Mucosa of descending colon (tissue), 3 donors: ENCODE measurements at regions not wholly inside any gene's neighbourhood (a gene's known extent, or its start where the extent isn't known, plus 50 kb on each side); places are given as distances from the start of the nearest gene placed in this dataset.
A peak's percentile ranks its signal among the peaks of the same experiment; 100 is the strongest.

Experiments used
- ATAC-seq: fragments of 200-7000 bp; cut with Tn5 transposase; one replicate; pipeline ENCODE4 v1.9.1; 2020; ENCODE audit warnings: mild to moderate bottlenecking, moderate library complexity
- DNase-seq, 3 donors: peaks; one replicate each; pipeline ENCODE4 v3.0.0-alpha.2; 2020
- H3K36me3 ChIP-seq: fragments of 200-600 bp; one replicate; pipeline ENCODE4 v1.8.0; 2021; ENCODE audit warnings: low read depth, mild to moderate bottlenecking
- H3K4me1 ChIP-seq: fragments of 200-600 bp; one replicate; pipeline ENCODE4 v1.8.0; 2021; ENCODE audit warnings: low read depth, mild to moderate bottlenecking
- H3K4me3 ChIP-seq: fragments of 200-600 bp; one replicate; pipeline ENCODE4 v1.8.0; 2021; ENCODE audit warnings: mild to moderate bottlenecking
- H3K9me3 ChIP-seq: fragments of 200-600 bp; one replicate; pipeline ENCODE4 v1.8.0; 2021; ENCODE audit warnings: mild to moderate bottlenecking
- intact Hi-C, 2 donors: fragments of 100-400 bp; cut with DNase I in 1 of 2; cut with micrococcal nuclease in 1 of 2; formaldehyde crosslinking; loops; one replicate each; pipeline versions ENCODE4 v1.11.0 to v1.11.1; 2022; cut with DNase I, micrococcal nuclease
- TF ChIP-seq, protein P1 (sequence below): fragments of 200-600 bp; IDR thresholded peaks from one replicate; pipeline ENCODE4 v1.8.0; 2022; ENCODE audit warnings: antibody characterized with exemption, mild to moderate bottlenecking
- donor health status: DM: no; HTN: no; CAD: no; lungs with moderate emphysema.
- donor health status: DM: no; HTN: no; CAD: no.
- donor health status: DM: no; HTN: yes; CAD: no.

DNA sequence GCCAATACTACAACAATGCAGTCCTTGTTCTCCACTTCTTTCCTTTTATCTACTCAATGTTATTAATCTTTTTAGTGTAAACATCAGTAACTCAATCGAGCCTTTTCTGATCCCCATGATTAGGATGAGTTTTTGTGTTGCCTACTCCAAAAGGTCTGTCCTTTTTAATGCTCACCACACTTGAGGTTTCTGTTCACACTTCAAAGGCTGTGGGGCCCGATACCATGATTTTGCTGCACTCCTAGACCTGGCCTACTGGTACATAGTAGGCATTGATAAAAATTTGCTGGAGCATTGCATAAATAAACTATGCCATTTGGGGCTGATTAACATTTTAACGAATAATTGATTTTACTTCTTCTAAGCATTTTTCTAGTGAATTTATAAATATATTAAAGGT, 125.4 kb upstream of the KLF12 start:
- ATAC-seq (no peak), DNase-seq (no peak)
- peaks cover 5% of the 10 kb centered on the region for H3K9me3 ChIP-seq
- H3K4me3 ChIP-seq: no peak overlapping the region
- no peaks in the 10 kb centered on the region for H3K4me1 ChIP-seq
- TF ChIP-seq, protein P1, sequence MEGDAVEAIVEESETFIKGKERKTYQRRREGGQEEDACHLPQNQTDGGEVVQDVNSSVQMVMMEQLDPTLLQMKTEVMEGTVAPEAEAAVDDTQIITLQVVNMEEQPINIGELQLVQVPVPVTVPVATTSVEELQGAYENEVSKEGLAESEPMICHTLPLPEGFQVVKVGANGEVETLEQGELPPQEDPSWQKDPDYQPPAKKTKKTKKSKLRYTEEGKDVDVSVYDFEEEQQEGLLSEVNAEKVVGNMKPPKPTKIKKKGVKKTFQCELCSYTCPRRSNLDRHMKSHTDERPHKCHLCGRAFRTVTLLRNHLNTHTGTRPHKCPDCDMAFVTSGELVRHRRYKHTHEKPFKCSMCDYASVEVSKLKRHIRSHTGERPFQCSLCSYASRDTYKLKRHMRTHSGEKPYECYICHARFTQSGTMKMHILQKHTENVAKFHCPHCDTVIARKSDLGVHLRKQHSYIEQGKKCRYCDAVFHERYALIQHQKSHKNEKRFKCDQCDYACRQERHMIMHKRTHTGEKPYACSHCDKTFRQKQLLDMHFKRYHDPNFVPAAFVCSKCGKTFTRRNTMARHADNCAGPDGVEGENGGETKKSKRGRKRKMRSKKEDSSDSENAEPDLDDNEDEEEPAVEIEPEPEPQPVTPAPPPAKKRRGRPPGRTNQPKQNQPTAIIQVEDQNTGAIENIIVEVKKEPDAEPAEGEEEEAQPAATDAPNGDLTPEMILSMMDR: no peak
- intact Hi-C loops: no loop called here
- H3K36me3 ChIP-seq: no peaks in the 10 kb centered on the region

DNA sequence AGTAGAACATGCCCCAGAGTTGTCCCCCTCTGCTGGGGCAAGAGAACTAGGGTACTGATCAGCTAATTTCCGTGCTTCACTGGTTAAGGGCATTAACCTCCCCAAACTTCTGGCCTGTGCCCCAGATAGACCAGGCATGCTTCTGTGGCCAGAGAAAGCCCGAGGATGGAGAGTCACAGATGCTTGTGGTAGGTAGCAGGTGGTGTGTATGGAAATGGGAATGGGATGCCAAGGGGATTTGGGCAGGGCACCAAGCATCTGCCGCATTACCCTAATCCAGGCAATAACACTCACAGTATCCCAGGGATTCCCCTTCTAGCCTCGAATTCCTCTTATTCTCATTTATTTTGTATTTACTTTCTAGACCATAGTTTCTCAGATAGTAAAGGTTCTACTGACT, 124.8 kb upstream of the KLF12 start:
- H3K4me1 ChIP-seq: no peaks in the 10 kb centered on the region
- H3K36me3 ChIP-seq: no peaks in the 10 kb centered on the region
- H3K4me3 ChIP-seq: no peak overlapping the region
- no peaks in the 10 kb centered on the region for H3K9me3 ChIP-seq
- intact Hi-C loops: no loop called here
- ATAC-seq: no peak
- DNase-seq: no peak
- TF ChIP-seq, protein P1: no peak

DNA sequence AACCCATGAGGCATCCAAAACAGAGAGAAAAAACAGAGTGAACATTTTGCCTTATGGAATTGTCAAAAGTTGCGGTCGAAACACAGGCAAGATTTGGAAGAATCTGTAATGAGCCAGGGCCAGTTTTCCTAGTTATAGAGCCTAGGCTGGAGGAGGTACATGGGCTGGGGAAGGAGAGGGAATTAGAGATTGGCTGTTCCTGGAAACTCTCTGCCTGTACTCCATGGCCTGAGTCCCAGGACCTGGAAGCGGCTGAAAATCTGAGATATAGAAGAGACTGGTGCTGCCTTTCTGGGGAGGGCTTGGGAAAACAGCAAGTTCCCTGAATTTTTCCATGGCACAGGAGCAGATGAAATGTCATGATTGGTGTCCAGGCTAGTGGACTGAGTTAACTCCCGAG, 122.8 kb upstream of the KLF12 start:
- no peaks in the 10 kb centered on the region for H3K4me1 ChIP-seq
- H3K36me3 ChIP-seq: no peaks in the 10 kb centered on the region
- no peak for ATAC-seq
- H3K4me3 ChIP-seq: no peak overlapping the region
- intact Hi-C loops: no loop called here
- no peaks in the 10 kb centered on the region for H3K9me3 ChIP-seq
- TF ChIP-seq, protein P1: no peak
- no peak for DNase-seq

DNA sequence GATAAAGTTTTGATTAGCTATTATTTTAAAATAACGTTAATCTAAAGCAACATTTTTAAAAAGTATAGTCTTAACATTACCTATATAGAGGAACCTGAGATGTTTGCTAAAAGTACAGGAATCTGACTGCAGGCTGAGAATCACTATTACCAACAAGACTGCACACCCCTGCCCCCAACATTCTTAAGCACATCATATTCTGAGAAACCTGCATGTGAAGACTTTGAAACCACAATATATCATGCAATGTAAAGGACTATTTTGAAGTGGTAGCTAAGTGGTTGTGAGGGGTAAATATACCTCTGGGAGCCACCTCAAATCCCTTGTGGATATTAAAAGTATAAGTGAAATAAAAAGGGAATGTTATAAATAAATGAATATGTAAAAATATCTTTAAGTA, 119.0 kb upstream of the KLF12 start:
- ATAC-seq: no peak
- intact Hi-C loops: no loop called here
- no peaks in the 10 kb centered on the region for H3K4me1 ChIP-seq
- H3K36me3 ChIP-seq: no peaks in the 10 kb centered on the region
- H3K9me3 ChIP-seq: no peaks in the 10 kb centered on the region
- DNase-seq: no peak
- TF ChIP-seq, protein P1: no peak
- no peak overlapping the region for H3K4me3 ChIP-seq

DNA sequence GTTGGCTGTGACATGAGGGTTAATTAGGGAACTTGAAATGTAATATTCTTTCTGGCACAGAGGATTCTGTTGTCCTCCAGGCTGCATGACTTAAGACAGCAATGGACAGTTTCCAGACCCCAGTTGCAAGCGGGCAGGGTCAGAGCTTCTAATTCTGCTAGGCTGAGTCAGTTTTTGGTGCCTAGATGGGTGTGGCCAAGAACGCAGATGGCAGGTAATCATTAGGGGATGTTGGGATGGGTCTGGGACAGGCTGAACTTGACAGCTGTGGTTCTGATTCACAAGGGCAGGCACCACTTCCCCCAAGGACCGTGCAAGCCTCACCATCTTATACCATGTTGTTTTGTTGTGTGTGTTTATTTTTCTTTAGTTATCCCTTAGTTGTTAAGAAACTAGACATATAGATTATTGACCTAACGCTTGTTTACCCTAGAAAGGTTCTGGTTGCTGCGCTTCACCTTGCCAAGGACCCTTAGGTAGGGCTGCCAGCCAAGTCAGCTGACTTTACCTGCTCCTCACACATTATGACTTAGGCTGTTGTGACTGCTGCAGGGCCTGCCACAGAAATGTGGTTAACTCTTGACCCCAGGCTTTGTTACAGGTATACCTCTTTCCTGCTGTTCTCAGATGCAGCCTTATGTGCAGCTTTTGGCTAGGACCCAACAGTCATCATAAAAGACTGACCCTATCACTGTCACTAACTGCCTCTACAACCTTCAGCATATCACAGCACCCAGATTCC, 117.7 kb upstream of the KLF12 start:
- intact Hi-C loops: no loop called here
- DNase-seq (no peak), ATAC-seq (peak; percentile 43)
- H3K4me1 ChIP-seq: no peaks in the 10 kb centered on the region
- H3K36me3 ChIP-seq: no peaks in the 10 kb centered on the region
- TF ChIP-seq, protein P1: no peak
- no peaks in the 10 kb centered on the region for H3K9me3 ChIP-seq
- H3K4me3 ChIP-seq: no peak overlapping the region
